GM12878 (cell line): ENCODE measurements at regions not wholly inside any gene's neighbourhood (a gene's known extent, or its start where the extent isn't known, plus 50 kb on each side); places are given as distances from the start of the nearest gene placed in this dataset.

Experiments
- ATAC-seq: fragments of 200-7000 bp; cut with Tn5 transposase; 3 replicates; pipeline ENCODE4 v1.9.1; 2020; ENCODE audit warnings: mild to moderate bottlenecking, moderate library complexity
- BruUV-seq: library from RNA; stranded (reverse); fragments of 400-500 nt; replicated peaks from 2 replicates; lab custom pipeline; 2021; lab: Mats Ljungman, UMichigan
- CTCF ChIA-PET: fragments of 300-600 bp; sonication (Branson Sonifier 250); formaldehyde crosslinking; extraction: SDS; loops from one replicate; lab custom pipeline; 2021; ENCODE audit warnings: inconsistent platforms; lab: Yijun Ruan, JAX
- POLR2A ChIA-PET: fragments of 350-600 bp; formaldehyde crosslinking; extraction: SDS; loops from one replicate; lab custom pipeline; 2021; ENCODE audit warnings: inconsistent platforms; lab: Charles Lee
- RAD21 ChIA-PET: fragments of 300-600 bp; sonication (Branson Sonifier 250); formaldehyde crosslinking; loops from one replicate; lab custom pipeline; 2023; ENCODE audit warnings: antibody characterized with exemption; ENCODE audit not compliant: unreplicated experiment; lab: Charles Lee
- SMC1A ChIA-PET: fragments of 300-600 bp; sonication (Branson Sonifier 250); formaldehyde crosslinking; loops from one replicate; lab custom pipeline; 2023; ENCODE audit not compliant: unreplicated experiment, uncharacterized antibody; lab: Charles Lee
- DNase-seq: peaks from one replicate; pipeline ENCODE4 v3.0.0-alpha.2; 2011; ENCODE audit warnings: low read depth, low spot score
- FAIRE-seq: peaks from 3 replicates; lab custom pipeline; 2011; peaks lifted over from hg19 to GRCh38; lab: Jason Lieb, UNC
- H2AFZ ChIP-seq: 2 replicates; pipeline ENCODE4 v1.6.0; 2011; ENCODE audit warnings: low read depth, low read length, control low read depth; ENCODE audit not compliant: control insufficient read depth
- H3K27ac ChIP-seq: 2 replicates; pipeline ENCODE4 v1.5.1; 2011; ENCODE audit warnings: control low read depth; ENCODE audit not compliant: control insufficient read depth, insufficient read depth
- H3K27me3 ChIP-seq, 2 experiments: replicated peaks in 1 of 2; 2 replicates each; pipeline versions ENCODE4 v1.6.0 to v1.6.1; 2011; ENCODE audit warnings: low read length in 1 of 2; ENCODE audit not compliant: control insufficient read depth in 2 of 2, insufficient read depth in 2 of 2
- H3K36me3 ChIP-seq, 2 experiments: 2 replicates each; pipeline ENCODE4 v1.5.1; 2011; ENCODE audit warnings: low read length in 1 of 2; ENCODE audit not compliant: control insufficient read depth in 2 of 2, insufficient read depth in 2 of 2
- H3K4me1 ChIP-seq: 2 replicates; pipeline ENCODE4 v1.6.1; 2011; ENCODE audit warnings: mild to moderate bottlenecking, low read length, moderate library complexity, mixed read lengths; ENCODE audit not compliant: control insufficient read depth, insufficient read depth
- H3K4me2 ChIP-seq: 2 replicates; pipeline ENCODE4 v1.6.0; 2011; ENCODE audit warnings: control low read depth; ENCODE audit not compliant: control insufficient read depth, insufficient read depth
- H3K4me3 ChIP-seq: fragments of 200-600 bp; sonication (generic); 2 replicates; pipeline ENCODE4 v1.5.1; 2016
- H3K79me2 ChIP-seq: 2 replicates; pipeline ENCODE4 v1.6.0; 2011; ENCODE audit warnings: low read length; ENCODE audit not compliant: control insufficient read depth, insufficient read depth
- H3K9ac ChIP-seq: 2 replicates; pipeline ENCODE4 v1.8.0; 2011; ENCODE audit warnings: low read length, control low read depth, mixed read lengths; ENCODE audit not compliant: control insufficient read depth, insufficient read depth
- H3K9me3 ChIP-seq: replicated peaks from 3 replicates; pipeline ENCODE4 v1.5.1; 2011; ENCODE audit warnings: mild to moderate bottlenecking, low read length; ENCODE audit not compliant: control insufficient read depth, insufficient read depth
- H4K20me1 ChIP-seq: 2 replicates; pipeline ENCODE4 v1.6.0; 2011; ENCODE audit not compliant: control insufficient read depth, insufficient read depth
- ASH2L ChIP-seq: fragments of 300-600, 200-600 bp; sonication (generic); IDR thresholded peaks from 2 replicates; pipeline ENCODE4 v1.6.1; 2017; ENCODE audit warnings: low read depth, mild to moderate bottlenecking, borderline replicate concordance
- ATF3 ChIP-seq: IDR thresholded peaks from 2 replicates; pipeline ENCODE4 v1.6.1; 2011; ENCODE audit warnings: low read depth, mild to moderate bottlenecking, low read length, moderate library complexity, borderline replicate concordance; ENCODE audit errors: extremely low read depth
- EGR1 ChIP-seq, 2 experiments: IDR thresholded peaks; 1 replicate in 1 of 2; 2 replicates in 1 of 2; pipeline ENCODE4 v1.6.1; 2011 to 2012; ENCODE audit warnings: low read depth in 2 of 2, low read length in 2 of 2, borderline replicate concordance in 1 of 2, mild to moderate bottlenecking in 1 of 2, moderate library complexity in 1 of 2
- FOXM1 ChIP-seq: IDR thresholded peaks from 2 replicates; pipeline ENCODE4 v1.6.1; 2012; ENCODE audit warnings: low read depth, mild to moderate bottlenecking, inconsistent platforms, low read length, moderate library complexity
- HDAC2 ChIP-seq: fragments of 200-600 bp; sonication (generic); IDR thresholded peaks from 2 replicates; pipeline ENCODE4 v1.6.1; 2017
- HDGF ChIP-seq: fragments of 450-650 bp; IDR thresholded peaks from 2 replicates; pipeline ENCODE4 v1.6.1; 2016; ENCODE audit warnings: antibody characterized with exemption
- MEF2A ChIP-seq: IDR thresholded peaks from 2 replicates; pipeline ENCODE4 v1.6.1; 2011; ENCODE audit warnings: low read depth, mild to moderate bottlenecking, low read length, moderate library complexity; ENCODE audit not compliant: insufficient read depth
- NFYB ChIP-seq: IDR thresholded peaks from 2 replicates; pipeline ENCODE4 v1.6.1; 2011; ENCODE audit warnings: low read depth, mild to moderate bottlenecking, low read length, improper control_type of control experiment, moderate library complexity; ENCODE audit not compliant: insufficient read depth
- NR2C2 ChIP-seq: IDR thresholded peaks from 2 replicates; pipeline ENCODE4 v1.6.1; 2011; ENCODE audit warnings: borderline replicate concordance, low read depth; ENCODE audit not compliant: control insufficient read depth, insufficient read length
- SMAD5 ChIP-seq: IDR thresholded peaks from 2 replicates; pipeline ENCODE4 v1.6.1; 2016; ENCODE audit warnings: antibody characterized with exemption, low read depth
- TBL1XR1 ChIP-seq: IDR thresholded peaks from 2 replicates; pipeline ENCODE4 v1.6.1; 2012; ENCODE audit warnings: low read depth, low read length, improper control_type of control experiment
- WGBS: methylation state at CpG from one replicate; pipeline ENCODE4 v1.1.6; 2016; ENCODE audit warnings: low lambda C conversion rate; ENCODE audit not compliant: insufficient replicate concordance, insufficient coverage; ENCODE audit errors: missing lambda C conversion rate; 5-methylcytosine and 5-hydroxymethylcytosine counted together
- in situ Hi-C: fragments of 300-500 bp; cut with MboI; formaldehyde crosslinking; loops from 9 replicates; pipeline ENCODE4 v1.14.3; 2018; ENCODE audit warnings: mixed read lengths
- intact Hi-C: fragments of 100-400 bp; cut with micrococcal nuclease; formaldehyde crosslinking; loops from one replicate; pipeline ENCODE4 v1.14.2; 2022; ENCODE audit not compliant: unreplicated experiment

GRCh38 chr5:127184851-127185250, 105.7 kb upstream of the MEGF10 start:
- no peaks in the 10 kb centered on the region for H3K4me1 ChIP-seq
- H2AFZ ChIP-seq: no peak overlapping the region
- no peaks in the 10 kb centered on the region for H3K36me3 ChIP-seq
- ChIA-PET POLR2A (no interaction called here), CTCF (no interaction called here), RAD21 (no interaction called here), SMC1A (interaction anchor here (0.9 kb wide), 1 partner anchor 9 kb away, joined by 3 read pairs; no protein-coding TSS in a partner anchor)
- no peaks in the 10 kb centered on the region for H3K9me3 ChIP-seq
- no peaks in the 10 kb centered on the region for H3K27me3 ChIP-seq
- H3K27ac ChIP-seq: no peak overlapping the region
- H3K4me3 ChIP-seq: no peak overlapping the region
- in situ Hi-C loops: no loop called here
- 46% methylated on average over 4 of the region's 4 CpGs for WGBS
- DNase-seq (no peak), ATAC-seq (no peak), FAIRE-seq (no peak)
- no TSS peak for BruUV-seq
- intact Hi-C loops: no loop called here
- H3K9ac ChIP-seq: no peak overlapping the region
- TF ChIP-seq HDAC2: no peak
- no peak for TF ChIP-seq SMAD5
- TF ChIP-seq TBL1XR1: no peak
- TF ChIP-seq EGR1 (IDR thresholded peaks at IDR 0.05; ENCODE audit: borderline replicate concordance in 1 of 2, low read depth in 2 of 2, low read length in 2 of 2): no peak
- TF ChIP-seq NR2C2: no peak
- no peaks in the 10 kb centered on the region for H3K79me2 ChIP-seq
- H3K4me2 ChIP-seq: no peak overlapping the region
- no peaks in the 10 kb centered on the region for H4K20me1 ChIP-seq

GRCh38 chr5:127186657-127187056, 103.9 kb upstream of the MEGF10 start:
- FAIRE-seq (no peak), DNase-seq (no peak), ATAC-seq (no peak)
- H3K79me2 ChIP-seq: no peaks in the 10 kb centered on the region
- H2AFZ ChIP-seq: no peak overlapping the region
- no peaks in the 10 kb centered on the region for H3K9me3 ChIP-seq
- ChIA-PET SMC1A (interaction anchor here (1.2 kb wide), 1 partner anchor 36 kb away, joined by 3 read pairs; no protein-coding TSS in a partner anchor), POLR2A (no interaction called here), CTCF (no interaction called here), RAD21 (no interaction called here)
- no peak overlapping the region for H3K27ac ChIP-seq
- H4K20me1 ChIP-seq: no peaks in the 10 kb centered on the region
- in situ Hi-C loops: no loop called here
- H3K36me3 ChIP-seq: no peaks in the 10 kb centered on the region
- H3K9ac ChIP-seq: no peak overlapping the region
- H3K4me1 ChIP-seq: no peaks in the 10 kb centered on the region
- no peak overlapping the region for H3K4me2 ChIP-seq
- H3K27me3 ChIP-seq: no peaks in the 10 kb centered on the region
- no peak overlapping the region for H3K4me3 ChIP-seq
- TF ChIP-seq NFYB (no peak), HDGF (no peak), ATF3 (no peak), ASH2L (no peak), MEF2A (no peak), FOXM1 (no peak)
- BruUV-seq: no TSS peak
- intact Hi-C loops: no loop called here
- 15% methylated on average over 6 of the region's 6 CpGs for WGBS
